ENCODE measurements at regions not wholly inside any gene's neighbourhood (a gene's known extent, or its start where the extent isn't known, plus 50 kb on each side); places are given as distances from the start of the nearest gene placed in this dataset.
"Not testable (repeated sequence)": the region's sequence is repeated elsewhere in the genome, so short reads cannot be mapped to it uniquely, and the experiment has no call there.

DNA sequence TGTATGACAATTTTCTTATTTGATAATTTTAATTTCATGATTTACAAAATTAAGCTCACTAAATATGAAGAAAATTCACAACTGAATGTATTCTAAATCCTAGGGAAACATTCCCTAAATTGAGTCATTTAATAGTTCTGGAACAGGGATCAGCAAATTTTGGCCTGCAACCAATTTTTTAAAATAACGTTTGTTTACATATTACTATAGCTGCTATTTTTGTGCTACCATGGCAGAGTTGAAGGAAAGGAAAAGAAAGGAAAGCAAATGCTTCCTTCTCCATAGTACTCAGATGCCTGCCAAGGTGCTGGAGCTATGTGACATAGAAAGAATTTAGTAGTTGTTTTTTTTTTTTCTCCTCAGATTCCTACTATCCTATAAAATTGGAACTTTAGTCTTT is 1307.7 kb upstream of the LRRTM3 start:
- no peak for DNase-seq

GRCh38 chr10:65620404-65621048 is 1305.3 kb upstream of the LRRTM3 start:
- DNase-seq, result no peak

DNA sequence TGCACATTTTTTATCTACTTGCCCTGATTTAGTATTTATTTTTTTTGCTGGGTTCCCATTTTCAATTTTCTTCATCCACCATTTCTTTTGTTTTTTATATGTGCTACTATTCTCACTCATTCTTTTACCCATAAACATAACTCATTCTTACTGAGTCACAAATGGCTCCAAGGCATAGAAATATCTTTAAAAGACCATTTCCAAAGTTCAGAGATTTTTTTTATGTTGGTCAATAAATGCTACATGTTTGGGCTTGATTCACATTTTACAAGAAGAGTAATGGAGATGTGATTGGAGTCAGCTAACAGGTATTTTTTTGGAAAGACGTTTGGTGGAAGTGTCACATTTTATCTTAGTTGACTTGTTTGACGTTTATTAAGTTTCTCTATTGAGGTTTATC is 1303.2 kb upstream of the LRRTM3 start:
- DNase-seq, result no peak

DNA sequence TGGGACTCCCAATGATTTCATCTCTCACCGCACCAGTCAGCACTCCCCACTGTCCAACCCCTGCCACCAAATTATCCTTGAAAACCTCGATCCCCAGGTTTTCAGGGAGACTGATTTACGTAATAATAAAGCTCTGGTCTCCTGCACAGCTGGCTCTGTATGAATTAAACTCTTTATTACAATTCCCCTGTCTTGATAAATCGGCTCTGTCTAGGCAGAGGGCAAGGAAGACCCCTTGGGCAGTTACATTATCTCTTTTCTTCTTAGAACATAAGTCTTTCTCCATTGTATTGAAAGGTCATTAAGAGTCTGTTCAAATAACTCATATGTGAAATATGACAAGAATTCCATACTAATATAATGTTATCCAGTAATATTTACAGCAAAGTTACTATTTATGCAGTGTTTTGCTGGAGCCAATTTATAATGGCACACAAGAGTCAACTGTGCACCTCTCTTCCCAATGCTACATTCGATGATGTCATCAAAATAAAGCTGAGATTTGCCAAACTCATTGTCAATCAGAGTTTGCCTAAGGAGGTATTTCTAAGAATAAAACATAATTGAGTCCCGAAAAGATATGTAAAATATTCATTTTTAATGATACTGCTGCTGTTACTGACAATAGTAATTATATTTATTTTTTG is 1297.2 kb upstream of the LRRTM3 start:
- DNase-seq, result no peak

DNA sequence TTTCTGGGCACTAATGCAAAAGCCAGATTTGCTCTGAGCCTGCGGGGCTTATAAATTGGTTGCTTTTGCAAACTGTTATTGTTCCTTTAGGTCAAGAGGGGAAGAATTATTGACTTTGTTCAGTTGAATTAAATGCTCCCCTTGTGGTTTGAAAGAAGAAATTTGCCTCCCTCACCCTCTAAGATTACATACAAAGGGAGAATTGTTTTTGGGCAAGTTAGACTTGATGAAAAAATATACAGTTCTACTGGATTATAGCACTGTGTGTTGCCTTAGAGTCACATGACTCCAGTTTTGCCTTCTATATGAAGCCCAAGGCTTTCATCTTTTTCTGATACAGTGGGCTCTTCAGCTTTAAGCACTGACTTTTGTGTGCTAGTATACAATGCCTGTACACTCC is 1265.8 kb upstream of the LRRTM3 start:
- no peak for DNase-seq

GRCh38 chr10:65670087-65670486 is 1255.7 kb upstream of the LRRTM3 start:
- no peak for DNase-seq

DNA sequence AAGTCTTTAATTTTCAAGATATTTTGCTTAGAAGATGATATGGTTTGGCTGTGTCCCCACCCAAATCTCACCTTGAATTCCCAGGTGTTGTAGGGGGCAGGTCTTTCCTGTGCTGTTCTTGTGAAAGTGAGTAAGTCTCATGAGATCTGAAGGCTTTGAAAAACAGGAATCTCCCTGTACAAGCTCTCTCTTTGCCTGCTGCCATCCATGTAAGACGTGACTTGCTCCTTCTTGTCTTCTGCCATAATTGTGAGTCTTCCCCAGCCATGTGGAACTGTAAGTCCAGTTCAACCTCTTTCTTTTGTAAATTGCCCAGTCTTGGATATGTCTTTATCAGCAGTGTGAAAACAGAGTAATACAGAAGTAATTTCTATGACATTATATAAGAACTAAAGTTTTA is 1255.2 kb upstream of the LRRTM3 start:
- DNase-seq, result not testable (repeated sequence)

DNA sequence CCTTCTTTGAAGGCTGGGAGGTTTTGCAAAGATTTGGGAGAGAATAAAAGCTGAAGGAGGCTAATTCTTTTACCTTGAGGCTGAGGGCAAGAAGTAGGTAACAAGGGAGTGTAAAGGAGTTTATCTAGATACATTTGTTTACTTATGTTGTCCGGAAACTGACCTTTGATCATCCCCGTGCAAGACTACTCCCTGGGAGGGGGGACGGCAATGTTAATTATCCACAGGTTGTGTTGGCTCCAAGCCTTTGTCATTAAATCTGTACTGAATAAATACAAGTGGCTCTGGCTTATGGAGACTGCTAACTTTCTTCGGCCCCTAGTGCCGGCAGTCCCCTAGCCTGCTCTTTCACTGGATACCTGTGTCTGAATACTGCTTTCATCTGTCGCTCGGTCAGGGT is 1250.6 kb upstream of the LRRTM3 start:
- no peak for DNase-seq

- DNase-seq, result no peak
Measured at GRCh38 chr10:65684896-65685295, 1240.9 kb upstream of the LRRTM3 start.

DNA sequence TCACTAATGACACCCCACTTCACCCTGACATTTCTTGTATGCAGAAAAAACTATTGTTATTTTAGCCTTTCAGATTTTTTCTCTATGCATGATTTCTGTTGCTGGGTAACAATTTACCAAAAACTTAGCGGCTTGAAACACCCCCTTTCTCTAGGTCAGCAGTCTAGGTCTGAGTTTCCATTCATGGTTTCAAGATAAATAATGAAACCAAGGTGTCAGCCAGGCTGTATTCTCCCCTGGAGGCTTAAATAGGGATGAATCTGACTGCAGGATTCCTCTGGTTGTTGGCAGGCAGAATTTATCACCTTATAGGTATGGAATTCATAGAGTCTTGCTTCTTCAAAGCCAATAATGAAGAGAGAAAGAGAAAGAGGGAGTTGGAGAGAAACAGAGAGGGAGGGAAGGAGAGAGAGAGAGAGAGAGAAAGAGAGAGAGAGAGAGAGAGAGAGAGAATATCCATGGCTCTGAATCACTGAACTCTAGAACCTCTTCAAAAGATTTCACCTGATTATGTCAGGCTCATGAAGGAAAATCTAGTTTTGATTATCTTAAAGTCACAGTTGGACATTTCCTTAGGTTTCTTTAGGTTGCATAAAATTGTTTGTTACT is 1224.6 kb upstream of the LRRTM3 start:
- DNase-seq, result no peak

GRCh38 chr10:65708057-65708456 is 1217.8 kb upstream of the LRRTM3 start:
- DNase-seq, result no peak

DNA sequence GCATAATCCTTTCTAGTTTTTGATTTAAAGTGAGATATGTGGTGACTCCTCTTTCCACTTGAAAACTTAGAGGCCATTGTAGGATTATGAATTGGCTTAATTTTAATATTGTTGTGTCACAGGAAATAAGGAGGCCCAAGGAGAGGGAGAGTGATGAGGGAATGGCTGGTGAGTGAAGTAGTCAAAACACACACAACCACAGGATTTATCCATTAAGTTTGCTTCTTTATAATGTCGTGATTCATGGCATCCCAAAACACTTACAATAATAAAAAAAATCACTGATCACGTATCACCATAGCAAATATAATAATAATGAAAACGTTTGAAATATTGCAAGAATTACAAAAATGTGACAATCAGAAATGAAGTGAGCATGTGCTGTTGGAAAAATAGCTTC is 1215.5 kb upstream of the LRRTM3 start:
- DNase-seq, result no peak

GRCh38 chr10:65719790-65720189 is 1206.0 kb upstream of the LRRTM3 start:
- DNase-seq, result no peak

- no peak for DNase-seq
Measured at GRCh38 chr10:65720901-65721300, 1204.9 kb upstream of the LRRTM3 start.

- DNase-seq, result no peak
Measured at GRCh38 chr10:65723525-65723924, 1202.3 kb upstream of the LRRTM3 start.

- DNase-seq, result no peak
Measured at GRCh38 chr10:65735382-65735781, 1190.5 kb upstream of the LRRTM3 start.

DNA sequence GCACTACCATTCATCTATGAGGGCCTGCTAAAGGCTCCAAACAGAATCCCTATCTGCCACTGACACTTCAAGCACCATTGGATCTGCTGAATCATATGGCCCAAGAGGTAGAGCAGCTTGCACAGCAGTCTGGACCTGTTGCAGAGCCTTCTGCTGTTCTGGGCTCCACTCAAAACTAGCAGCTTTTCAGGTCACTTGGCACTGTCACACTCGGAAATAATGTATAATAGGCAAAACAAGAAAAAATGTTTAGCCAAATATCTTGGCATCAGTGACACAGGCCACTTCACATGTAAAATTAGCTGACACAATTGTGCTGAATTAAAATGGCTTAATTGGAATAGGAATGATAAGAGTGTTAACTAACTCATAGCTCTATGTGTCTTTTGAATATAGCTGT is 1182.9 kb upstream of the LRRTM3 start:
- DNase-seq, result no peak

- DNase-seq, result no peak
Measured at GRCh38 chr10:65751218-65751617, 1174.6 kb upstream of the LRRTM3 start.

DNA sequence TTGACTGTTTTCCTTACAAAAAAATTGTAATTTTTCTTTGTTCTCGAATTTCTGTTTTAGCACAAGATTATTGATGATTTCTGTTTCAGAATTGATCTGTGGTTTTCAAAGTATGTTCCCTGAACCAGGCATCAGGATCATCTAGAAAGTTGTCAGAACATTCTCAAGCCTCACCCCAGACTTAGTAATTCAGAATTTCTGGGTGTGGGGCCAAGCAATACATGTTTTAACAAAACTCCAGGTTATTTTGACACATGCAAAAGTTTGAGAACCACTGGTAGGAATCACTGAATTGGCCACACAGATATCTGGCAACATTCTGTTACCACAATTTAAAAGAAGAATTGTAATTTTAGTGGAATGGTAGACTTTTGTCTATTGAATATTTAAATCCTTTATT is 1173.9 kb upstream of the LRRTM3 start:
- DNase-seq, result no peak

DNA sequence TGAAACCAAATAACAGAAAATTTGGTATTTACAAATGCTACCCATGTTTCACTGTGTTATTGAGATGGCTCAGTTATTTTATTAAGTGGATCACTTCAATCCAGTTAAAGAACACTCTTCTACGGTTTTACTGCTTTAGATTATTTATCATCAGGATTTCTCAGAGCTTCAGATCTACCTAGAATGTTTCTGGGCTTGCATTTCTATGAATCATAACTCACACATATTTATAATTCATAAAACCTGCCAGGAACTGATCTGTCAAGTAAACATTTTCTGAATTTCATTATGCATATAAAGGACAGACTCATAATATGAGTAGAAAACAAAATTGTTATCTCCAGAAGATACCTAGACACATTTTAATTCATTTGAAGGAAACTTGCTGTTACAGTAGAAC is 1172.3 kb upstream of the LRRTM3 start:
- no peak for DNase-seq

DNA sequence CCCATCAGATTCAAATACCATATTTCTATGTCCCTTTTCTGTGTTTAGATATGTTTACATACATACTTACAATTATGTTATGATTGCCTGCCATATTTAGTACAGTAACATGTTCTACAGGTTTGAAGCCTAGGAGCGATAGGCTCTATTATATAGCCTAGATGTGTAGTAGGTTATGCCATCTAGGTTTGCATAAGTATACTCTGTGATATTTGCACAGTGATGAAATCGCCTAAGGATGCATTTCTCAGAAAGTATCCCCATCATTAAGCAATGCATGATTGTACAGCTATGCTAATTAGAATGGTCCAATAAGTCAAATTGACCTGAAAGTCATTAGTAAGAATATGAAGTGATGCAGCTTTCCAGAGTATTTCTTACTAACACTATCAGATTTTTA is 1171.7 kb upstream of the LRRTM3 start:
- no peak for DNase-seq

DNA sequence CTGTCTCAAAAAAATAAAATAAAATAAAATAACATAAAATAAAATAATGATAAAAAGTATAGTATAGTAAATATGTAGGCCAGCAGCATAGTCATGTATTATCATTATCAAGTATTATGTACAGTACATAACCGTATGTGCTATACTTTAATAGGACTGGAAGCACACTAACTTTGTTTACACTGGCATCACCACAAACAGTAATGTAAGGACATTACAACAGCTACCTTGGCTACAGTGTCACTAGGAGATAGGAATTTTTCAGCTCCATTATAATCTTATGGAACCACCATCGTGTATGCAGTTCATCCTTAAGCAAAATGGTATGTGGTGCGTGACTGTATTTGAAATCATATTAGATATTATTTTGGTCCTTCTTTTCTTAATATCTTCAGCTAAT is 1163.5 kb upstream of the LRRTM3 start:
- no peak for DNase-seq

- no peak for DNase-seq
Measured at GRCh38 chr10:65765006-65765541, 1160.8 kb upstream of the LRRTM3 start.

DNA sequence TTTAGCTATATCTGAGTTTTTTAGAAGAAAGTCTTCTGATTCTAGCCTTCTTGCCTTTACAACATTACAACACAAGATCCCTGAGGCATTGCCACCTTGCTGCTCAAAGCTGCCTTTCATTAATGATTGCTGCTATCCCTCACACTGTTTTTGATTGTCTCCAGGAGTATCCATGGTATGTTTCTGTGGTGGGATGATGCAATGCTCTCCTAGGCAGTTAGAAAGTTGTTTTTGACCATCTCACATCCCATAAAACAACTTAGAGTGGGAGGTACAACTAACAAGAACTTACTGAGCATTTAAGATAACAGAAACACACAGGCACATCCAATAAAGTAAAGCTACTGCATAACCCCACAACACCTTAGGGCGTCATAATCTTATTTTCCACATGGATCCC is 1156.0 kb upstream of the LRRTM3 start:
- no peak for DNase-seq

Measured in amniotic stem cell (primary cell).